ENCODE measurements at regions not wholly inside any gene's neighbourhood (a gene's known extent, or its start where the extent isn't known, plus 50 kb on each side); places are given as distances from the start of the nearest gene placed in this dataset.

- Mint-ChIP-seq H3K4me3 (no peak overlapping the region), H3K27me3 (no peaks in the 10 kb centered on the region), H3K4me1 (peaks cover 12% of the 10 kb centered on the region), H3K27ac (no peak overlapping the region), H3K36me3 (ENCODE audit: low read depth) (no peaks in the 10 kb centered on the region), H3K9me3 (no peaks in the 10 kb centered on the region)
- no peak for DNase-seq
- no peak for ATAC-seq
Observed at GRCh38 chr6:40723967-40724366, 136.8 kb upstream of the LRFN2 start.

GRCh38 chr6:40722553-40723258 lies 135.5 kb upstream of the LRFN2 start:
- Mint-ChIP-seq H3K4me1 (peaks cover 12% of the 10 kb centered on the region), H3K27ac (no peak overlapping the region), H3K36me3 (ENCODE audit: low read depth) (no peaks in the 10 kb centered on the region), H3K27me3 (no peaks in the 10 kb centered on the region), H3K9me3 (no peaks in the 10 kb centered on the region), H3K4me3 (no peak overlapping the region)
- no peak for ATAC-seq
- DNase-seq = no peak

- ATAC-seq = no peak
- H3K27ac Mint-ChIP-seq = no peak overlapping the region
- no peak overlapping the region for H3K4me3 Mint-ChIP-seq
- no peaks in the 10 kb centered on the region for H3K36me3 Mint-ChIP-seq (ENCODE audit: low read depth)
- DNase-seq = no peak
- no peaks in the 10 kb centered on the region for H3K27me3 Mint-ChIP-seq
- H3K9me3 Mint-ChIP-seq = no peaks in the 10 kb centered on the region
- peaks cover 12% of the 10 kb centered on the region for H3K4me1 Mint-ChIP-seq
Observed at GRCh38 chr6:40722091-40722490, 134.9 kb upstream of the LRFN2 start.

DNA sequence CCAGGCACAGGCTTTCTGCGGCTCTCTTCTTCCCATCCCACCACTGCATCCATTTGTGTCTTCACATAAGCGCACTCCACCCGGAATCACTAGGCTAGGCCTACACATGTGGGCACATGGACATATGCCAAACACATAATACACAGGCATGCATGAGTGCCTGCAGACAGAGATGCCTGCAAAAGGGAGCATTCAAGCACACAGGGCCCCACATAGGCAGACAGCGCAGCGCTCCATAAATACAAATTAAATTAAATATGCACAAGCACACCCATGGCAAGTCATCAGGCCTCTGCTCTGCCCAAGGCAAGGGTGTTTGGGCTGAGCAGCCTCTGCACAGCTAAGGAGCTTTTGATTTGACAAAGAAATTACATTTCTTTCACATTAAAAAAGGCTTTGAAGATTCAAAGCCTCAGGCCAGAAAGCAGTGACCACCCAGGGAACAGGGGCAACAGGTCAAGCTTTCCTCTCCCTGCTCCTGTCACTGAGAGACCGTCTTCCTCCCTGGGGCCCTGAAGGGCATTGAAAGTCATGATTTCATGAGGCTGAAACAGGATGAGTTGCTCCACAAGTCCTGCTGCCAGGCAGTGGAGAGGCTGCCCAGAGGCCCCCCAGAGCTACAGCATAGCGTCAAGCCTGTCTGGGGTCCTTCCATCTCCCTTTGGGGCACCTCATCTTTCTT lies 134.2 kb upstream of the LRFN2 start:
- Mint-ChIP-seq H3K9me3 (no peaks in the 10 kb centered on the region), H3K27me3 (no peaks in the 10 kb centered on the region), H3K27ac (no peak overlapping the region), H3K4me1 (peaks cover 12% of the 10 kb centered on the region), H3K36me3 (ENCODE audit: low read depth) (no peaks in the 10 kb centered on the region), H3K4me3 (no peak overlapping the region)
- ATAC-seq = no peak
- DNase-seq = no peak

GRCh38 chr6:40720375-40720748 lies 133.2 kb upstream of the LRFN2 start:
- Mint-ChIP-seq H3K9me3 (no peaks in the 10 kb centered on the region), H3K4me3 (no peak overlapping the region), H3K4me1 (peaks cover 12% of the 10 kb centered on the region), H3K27me3 (peaks cover 3% of the 10 kb centered on the region), H3K27ac (no peak overlapping the region), H3K36me3 (ENCODE audit: low read depth) (no peaks in the 10 kb centered on the region)
- DNase-seq (no peak), ATAC-seq (no peak)

DNA sequence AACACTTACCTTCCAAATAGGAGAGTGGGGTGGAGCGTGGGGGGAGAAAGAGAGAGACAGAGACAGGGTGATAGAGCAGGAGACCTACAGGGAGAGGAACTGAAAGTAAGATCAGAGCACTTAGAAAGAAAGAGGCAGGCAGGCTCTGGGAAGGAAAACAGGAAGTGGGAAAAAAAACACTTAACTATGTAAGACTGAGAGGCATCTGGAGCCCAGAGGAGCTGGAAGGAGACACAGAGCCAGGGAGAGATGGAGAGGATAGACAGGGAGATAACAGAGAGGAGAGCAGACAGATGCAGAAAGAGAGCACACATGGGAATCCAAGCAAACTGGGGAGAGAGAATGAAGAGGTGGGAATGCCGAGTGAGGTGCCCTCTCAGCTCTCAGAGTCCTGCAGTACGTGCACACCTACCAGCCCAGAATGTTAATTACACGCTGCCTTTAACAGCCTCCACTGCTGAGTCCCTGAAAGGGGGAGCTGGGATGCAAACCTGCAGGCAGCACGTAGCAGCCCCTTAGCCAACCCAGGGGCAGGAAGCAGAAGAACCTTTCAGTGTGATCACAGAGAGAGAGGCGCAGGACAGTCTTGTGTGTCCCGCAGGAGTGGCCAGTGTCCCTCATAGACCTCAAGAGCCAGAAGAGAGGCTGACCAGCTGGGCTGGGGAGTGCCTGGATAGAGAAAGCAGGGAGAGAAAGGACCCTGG lies 132.7 kb upstream of the LRFN2 start:
- Mint-ChIP-seq H3K27me3 (peaks cover 3% of the 10 kb centered on the region), H3K9me3 (no peaks in the 10 kb centered on the region), H3K4me1 (peaks cover 12% of the 10 kb centered on the region), H3K36me3 (ENCODE audit: low read depth) (no peaks in the 10 kb centered on the region), H3K4me3 (peak overlapping the region; percentile 8), H3K27ac (peak overlapping the region; percentile 13)
- ATAC-seq (no peak), DNase-seq (no peak)

GRCh38 chr6:40718401-40718800 lies 131.2 kb upstream of the LRFN2 start:
- Mint-ChIP-seq H3K27ac (no peak overlapping the region), H3K4me3 (no peak overlapping the region)

DNA sequence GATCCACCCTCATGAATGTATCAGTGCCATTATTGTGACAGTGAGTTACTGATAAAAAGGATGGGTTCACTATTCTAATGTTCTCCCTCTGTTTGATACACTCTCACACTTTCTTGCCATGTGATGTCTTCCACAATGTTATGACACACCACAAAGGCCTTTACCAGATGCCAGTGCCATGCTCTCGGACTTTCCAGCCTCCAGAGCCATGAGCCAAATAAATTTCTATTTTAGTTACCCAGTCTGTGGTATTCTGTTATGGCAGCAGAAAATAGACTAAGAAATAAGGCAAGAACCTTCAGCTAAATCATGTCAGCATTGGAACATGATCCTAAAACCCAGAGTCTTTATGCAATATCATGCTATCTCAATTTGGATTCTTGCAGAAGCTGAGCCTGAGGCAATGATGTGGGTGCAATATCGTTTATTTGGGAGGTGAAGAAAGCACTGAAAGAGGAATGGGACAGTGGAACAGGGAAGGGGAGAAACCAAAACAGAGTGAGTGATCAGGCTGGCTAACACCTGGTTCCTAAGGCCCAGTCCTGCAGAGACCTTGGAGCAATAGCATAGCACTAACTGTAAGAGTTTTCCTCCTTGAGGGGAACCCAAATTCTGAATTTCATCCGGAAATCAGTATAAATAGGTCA lies 130.4 kb upstream of the LRFN2 start:
- Mint-ChIP-seq H3K27me3 (peaks cover 4% of the 10 kb centered on the region), H3K4me1 (peaks cover 12% of the 10 kb centered on the region), H3K36me3 (ENCODE audit: low read depth) (no peaks in the 10 kb centered on the region), H3K27ac (no peak overlapping the region), H3K4me3 (no peak overlapping the region), H3K9me3 (no peaks in the 10 kb centered on the region)
- DNase-seq (no peak), ATAC-seq (no peak)

More at GRCh38 chr6:40718401-40718800, 131.2 kb upstream of the LRFN2 start:
- DNase-seq = no peak
- H3K4me1 Mint-ChIP-seq = peaks cover 12% of the 10 kb centered on the region
- no peaks in the 10 kb centered on the region for H3K9me3 Mint-ChIP-seq
- no peaks in the 10 kb centered on the region for H3K36me3 Mint-ChIP-seq (ENCODE audit: low read depth)
- ATAC-seq = no peak
- H3K27me3 Mint-ChIP-seq = peaks cover 3% of the 10 kb centered on the region

DNA sequence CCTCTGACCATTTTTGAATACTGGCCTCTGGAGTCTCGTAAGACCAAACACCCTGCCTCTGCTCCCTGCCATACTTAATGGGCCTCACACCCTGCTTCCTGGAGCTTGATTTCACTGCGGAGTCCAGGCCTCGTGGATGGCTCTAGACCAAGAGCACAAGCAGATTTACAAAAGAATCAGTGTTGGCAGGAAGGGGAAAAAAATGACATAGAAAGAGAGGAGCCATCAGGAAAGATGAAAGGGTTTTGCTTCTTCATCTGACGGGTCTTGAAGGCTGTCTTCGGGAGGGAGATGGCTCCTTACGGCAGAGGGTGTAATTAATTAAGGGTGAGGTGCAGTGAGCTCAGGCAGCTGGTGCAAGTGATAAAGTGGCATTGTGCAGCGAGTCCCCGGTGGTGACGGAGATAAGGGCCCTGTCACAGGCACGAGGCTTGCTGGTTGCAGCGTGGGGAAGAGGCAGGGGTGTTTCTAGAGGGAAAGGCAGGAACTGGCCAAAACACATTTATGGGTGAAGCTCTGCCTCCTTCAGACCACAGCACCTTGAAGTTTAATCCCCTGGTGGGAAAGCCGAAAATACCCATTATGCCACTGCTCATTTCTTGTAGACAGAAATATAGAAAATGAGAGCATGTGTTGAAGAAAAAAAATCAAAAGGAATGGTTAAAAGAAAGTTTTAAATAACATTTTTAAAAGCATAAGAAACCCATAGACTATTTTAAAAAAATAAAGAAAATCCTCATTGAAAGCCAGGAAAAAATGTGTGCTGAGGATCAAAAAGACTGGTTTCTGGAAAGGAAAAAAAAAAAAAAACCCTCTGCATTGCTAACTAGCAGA lies 128.6 kb upstream of the LRFN2 start:
- no peak for DNase-seq
- no peaks in the 10 kb centered on the region for H3K9me3 Mint-ChIP-seq
- no peak overlapping the region for H3K27ac Mint-ChIP-seq
- peaks cover 12% of the 10 kb centered on the region for H3K4me1 Mint-ChIP-seq
- H3K36me3 Mint-ChIP-seq (ENCODE audit: low read depth) = no peaks in the 10 kb centered on the region
- H3K27me3 Mint-ChIP-seq = peaks cover 6% of the 10 kb centered on the region
- no peak for ATAC-seq
- H3K4me3 Mint-ChIP-seq = no peak overlapping the region

DNA sequence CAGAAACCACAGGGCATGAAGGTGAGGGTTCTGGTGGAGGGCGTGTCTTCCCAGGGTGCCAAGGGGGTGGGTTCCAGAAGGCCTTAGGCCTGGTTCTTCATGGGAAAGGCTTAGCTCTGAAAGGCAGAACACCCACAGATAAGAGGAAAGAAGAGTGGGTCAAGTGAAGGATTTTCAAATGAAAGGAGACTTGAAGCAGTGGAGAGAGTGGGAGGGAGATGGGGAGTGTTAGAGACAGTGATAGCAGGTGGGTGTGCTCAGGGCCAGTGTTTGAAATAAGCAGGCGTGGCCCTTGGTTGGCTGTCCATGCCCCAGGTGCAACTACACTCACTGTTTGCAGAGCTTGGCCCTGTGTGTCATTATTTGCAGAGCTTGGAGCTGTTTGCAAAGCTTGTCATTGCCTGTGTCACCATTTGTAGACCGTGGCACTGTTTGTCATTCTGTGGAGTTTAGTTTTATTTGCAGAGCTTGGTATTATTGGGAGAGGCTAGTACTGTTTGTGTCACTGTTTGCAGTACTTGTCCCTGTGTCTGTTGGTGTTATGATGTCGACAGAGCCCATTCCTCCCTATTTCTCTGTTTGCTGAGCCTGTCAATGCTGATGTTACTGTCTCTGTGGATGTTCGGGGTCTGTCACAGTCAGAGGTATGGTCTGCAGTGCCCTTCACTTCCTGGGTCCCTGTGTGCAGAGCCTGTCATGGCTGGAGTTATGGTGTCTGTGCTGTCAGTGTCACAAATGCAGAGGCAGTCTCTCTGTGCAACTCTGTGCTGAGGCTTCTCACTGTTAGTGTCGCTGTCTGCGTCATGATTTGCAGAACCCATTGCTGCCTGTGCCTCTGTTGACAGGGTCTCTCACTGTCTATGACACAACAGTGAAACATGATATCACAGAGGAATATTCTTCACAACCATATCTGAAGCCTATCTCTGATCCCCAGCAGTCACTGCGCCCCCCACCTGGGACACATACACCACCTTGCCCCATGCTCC lies 127.7 kb upstream of the LRFN2 start:
- Mint-ChIP-seq H3K4me3 (no peak overlapping the region), H3K36me3 (ENCODE audit: low read depth) (no peaks in the 10 kb centered on the region), H3K4me1 (peaks cover 5% of the 10 kb centered on the region), H3K27me3 (peaks cover 6% of the 10 kb centered on the region), H3K9me3 (no peaks in the 10 kb centered on the region), H3K27ac (no peak overlapping the region)
- ATAC-seq (no peak), DNase-seq (no peak)

DNA sequence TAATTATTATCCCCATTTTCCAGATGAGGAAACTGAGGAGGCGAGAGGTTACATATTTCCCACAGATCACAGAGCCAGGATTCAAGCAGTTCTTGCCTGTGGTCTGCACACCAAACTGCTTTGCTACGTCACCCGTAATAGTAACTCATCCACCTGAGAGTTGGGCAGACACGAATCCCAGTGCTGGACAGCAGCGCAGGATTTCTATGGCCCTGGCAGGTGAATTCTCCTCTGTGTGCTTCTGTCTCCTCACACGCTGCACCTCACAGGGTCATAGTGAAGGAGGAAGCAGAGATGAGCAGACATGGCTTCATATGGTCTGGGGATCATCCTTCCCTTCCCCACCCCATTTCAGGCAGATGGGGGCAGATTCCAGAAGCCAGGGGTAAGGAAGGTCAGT lies 127.0 kb upstream of the LRFN2 start:
- Mint-ChIP-seq H3K27ac (no peak overlapping the region), H3K36me3 (ENCODE audit: low read depth) (no peaks in the 10 kb centered on the region), H3K4me3 (no peak overlapping the region), H3K4me1 (no peaks in the 10 kb centered on the region), H3K9me3 (no peaks in the 10 kb centered on the region), H3K27me3 (peaks cover 6% of the 10 kb centered on the region)
- DNase-seq (no peak), ATAC-seq (no peak)

- H3K27ac Mint-ChIP-seq = no peak overlapping the region
- peaks cover 6% of the 10 kb centered on the region for H3K27me3 Mint-ChIP-seq
- no peaks in the 10 kb centered on the region for H3K9me3 Mint-ChIP-seq
- DNase-seq (no peak), ATAC-seq (no peak)
- no peaks in the 10 kb centered on the region for H3K4me1 Mint-ChIP-seq
- no peaks in the 10 kb centered on the region for H3K36me3 Mint-ChIP-seq (ENCODE audit: low read depth)
- H3K4me3 Mint-ChIP-seq = no peak overlapping the region
Observed at GRCh38 chr6:40713002-40713719, 126.0 kb upstream of the LRFN2 start.
